ENCODE measurements at regions not wholly inside any gene's neighbourhood (a gene's known extent, or its start where the extent isn't known, plus 50 kb on each side); places are given as distances from the start of the nearest gene placed in this dataset.

GRCh38 chr14:22462923-22463322 is 126.1 kb downstream of the DAD1 start:
- Histone ChIP-seq H3K27me3 (ENCODE audit: insufficient read depth, low read depth) (no peaks in the 10 kb centered on the region), H3K79me2 (ENCODE audit: low read depth) (no peaks in the 10 kb centered on the region), H3K4me2 (no peak overlapping the region), H3K27ac (no peak overlapping the region), H3K4me1 (replicated peaks; ENCODE audit: insufficient read depth) (peaks cover 31% of the 10 kb centered on the region), H3K9me2 (ENCODE audit: insufficient read depth) (no peaks in the 10 kb centered on the region), H2AFZ (no peak overlapping the region), H3F3A (ENCODE audit: insufficient read depth, low read depth) (peaks cover 21% of the 10 kb centered on the region; the same call in 1 of the 2 replicates), H3K36me3 (ENCODE audit: low read depth) (no peaks in the 10 kb centered on the region), H3K4me3 (no peak overlapping the region), H4K20me1 (ENCODE audit: insufficient read depth) (no peaks in the 10 kb centered on the region), H3K9me3 (ENCODE audit: insufficient read depth, low read depth) (no peaks in the 10 kb centered on the region)
- BruUV-seq (replicated peaks), result no TSS peak
- intact Hi-C loops (cut with micrococcal nuclease; ENCODE audit: unreplicated experiment), result no loop called here
- no peak for TF ChIP-seq CTCF (conservative IDR thresholded peaks at IDR 0.05)
- no peak for TF ChIP-seq EZH2 (IDR thresholded peaks at IDR 0.05; ENCODE audit: low read depth)
- ChIA-PET CTCF (no interaction called here), POLR2A (ENCODE audit: unreplicated experiment) (no interaction called here)
- no peak for DNase-seq

- H3K27me3 ChIP-seq (ENCODE audit: insufficient read depth, low read depth), result no peaks in the 10 kb centered on the region
- no peaks in the 10 kb centered on the region for H3K9me3 ChIP-seq (ENCODE audit: insufficient read depth, low read depth)
- H3K36me3 ChIP-seq (ENCODE audit: low read depth), result no peaks in the 10 kb centered on the region
- no TSS peak for BruUV-seq (replicated peaks)
- ChIA-PET POLR2A (ENCODE audit: unreplicated experiment) (no interaction called here), CTCF (no interaction called here)
- no peaks in the 10 kb centered on the region for H4K20me1 ChIP-seq (ENCODE audit: insufficient read depth)
- no peak overlapping the region for H3K27ac ChIP-seq
- intact Hi-C loops (cut with micrococcal nuclease; ENCODE audit: unreplicated experiment), result no loop called here
- H3K79me2 ChIP-seq (ENCODE audit: low read depth), result no peaks in the 10 kb centered on the region
- H3K4me1 ChIP-seq (replicated peaks; ENCODE audit: insufficient read depth), result peaks cover 13% of the 10 kb centered on the region
- H3K4me3 ChIP-seq, result no peak overlapping the region
- H3K9me2 ChIP-seq (ENCODE audit: insufficient read depth), result no peaks in the 10 kb centered on the region
- H3F3A ChIP-seq (ENCODE audit: insufficient read depth, low read depth), result peaks cover 6% of the 10 kb centered on the region; the same call in 1 of the 2 replicates
- H2AFZ ChIP-seq, result no peak overlapping the region
- DNase-seq, result no peak
- H3K4me2 ChIP-seq, result no peak overlapping the region
- TF ChIP-seq CTCF (conservative IDR thresholded peaks at IDR 0.05), result no peak
- no peak for TF ChIP-seq EZH2 (IDR thresholded peaks at IDR 0.05; ENCODE audit: low read depth)
These were observed 128.4 kb downstream of the DAD1 start for GRCh38 chr14:22460461-22461195.

GRCh38 chr14:22458737-22459136 is 130.3 kb downstream of the DAD1 start:
- no peak for DNase-seq
- TF ChIP-seq EZH2 (IDR thresholded peaks at IDR 0.05; ENCODE audit: low read depth), result no peak
- no peak for TF ChIP-seq CTCF (conservative IDR thresholded peaks at IDR 0.05)
- no peak overlapping the region for H3K4me3 ChIP-seq
- H3F3A ChIP-seq (ENCODE audit: insufficient read depth, low read depth), result peaks cover 5% of the 10 kb centered on the region; the same call in 1 of the 2 replicates
- intact Hi-C loops (cut with micrococcal nuclease; ENCODE audit: unreplicated experiment), result no loop called here
- no peaks in the 10 kb centered on the region for H3K9me3 ChIP-seq (ENCODE audit: insufficient read depth, low read depth)
- H3K36me3 ChIP-seq (ENCODE audit: low read depth), result no peaks in the 10 kb centered on the region
- ChIA-PET POLR2A (ENCODE audit: unreplicated experiment) (no interaction called here), CTCF (no interaction called here)
- 0 out of 2 replicates have a peak, but pooled peaks cover 7% of the 10 kb centered on the region for H3K4me1 ChIP-seq (replicated peaks; ENCODE audit: insufficient read depth)
- no peaks in the 10 kb centered on the region for H3K27me3 ChIP-seq (ENCODE audit: insufficient read depth, low read depth)
- BruUV-seq (replicated peaks), result no TSS peak
- H2AFZ ChIP-seq, result no peak overlapping the region
- H3K9me2 ChIP-seq (ENCODE audit: insufficient read depth), result no peaks in the 10 kb centered on the region
- no peaks in the 10 kb centered on the region for H3K79me2 ChIP-seq (ENCODE audit: low read depth)
- H4K20me1 ChIP-seq (ENCODE audit: insufficient read depth), result no peaks in the 10 kb centered on the region
- H3K27ac ChIP-seq, result no peak overlapping the region
- no peak overlapping the region for H3K4me2 ChIP-seq

Measured in PC-9 (cell line).